Dedifferentiated amniotic fluid mesenchymal stem cell (primary cell): ENCODE measurements at regions not wholly inside any gene's neighbourhood (a gene's known extent, or its start where the extent isn't known, plus 50 kb on each side); places are given as distances from the start of the nearest gene placed in this dataset.

Source experiments
- DNase-seq: peaks from one replicate; pipeline ENCODE4 v3.0.0-alpha.2; 2016; ENCODE audit errors: extremely low spot score

- no peak for DNase-seq
These were observed 89.7 kb upstream of the RUNX1 start for GRCh38 chr21:35138665-35139381.

GRCh38 chr21:35136586-35137219 lies 87.6 kb upstream of the RUNX1 start:
- peak; percentile 42 for DNase-seq

GRCh38 chr21:35136106-35136505 lies 87.0 kb upstream of the RUNX1 start:
- DNase-seq: no peak

DNA sequence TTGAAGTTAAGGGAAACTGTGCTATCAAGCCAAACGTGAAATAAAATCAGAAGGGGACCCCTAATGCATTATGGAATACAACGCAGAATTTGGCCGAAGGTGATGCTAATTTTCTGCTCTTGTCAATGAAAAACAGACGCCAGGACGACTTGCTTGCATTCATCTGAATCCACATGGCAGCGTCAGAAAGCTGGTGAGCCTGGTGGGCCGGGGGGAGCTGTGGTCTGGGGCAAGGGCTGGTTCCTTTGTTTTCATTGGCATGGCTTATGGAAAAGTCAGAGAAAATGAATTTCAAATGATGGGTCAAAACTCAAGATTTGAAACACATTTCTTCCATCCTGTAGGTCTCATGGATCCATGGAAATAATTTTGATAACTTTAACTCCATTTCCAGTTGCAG lies 86.4 kb upstream of the RUNX1 start:
- no peak for DNase-seq

GRCh38 chr21:35134309-35134708 lies 85.2 kb upstream of the RUNX1 start:
- no peak for DNase-seq

DNA sequence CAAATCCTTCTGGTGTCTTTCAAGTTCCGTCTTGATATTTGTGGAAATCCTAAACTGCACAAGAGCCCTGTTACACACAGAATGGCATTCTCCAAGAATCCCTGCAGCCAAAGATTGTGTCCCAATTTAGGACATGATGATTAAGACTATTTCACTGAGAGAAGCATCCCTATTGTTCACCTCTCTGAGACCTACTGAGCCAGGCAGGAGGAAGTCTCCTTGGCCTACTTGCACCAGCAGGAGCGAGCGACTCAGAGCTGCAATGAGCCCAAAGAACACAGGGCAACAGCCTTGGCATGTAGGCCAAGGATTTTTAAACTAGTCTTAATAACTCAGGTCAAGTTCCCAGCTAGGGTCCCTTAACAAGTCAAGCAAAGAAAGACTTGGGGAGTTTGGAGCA lies 79.4 kb upstream of the RUNX1 start:
- no peak for DNase-seq

DNA sequence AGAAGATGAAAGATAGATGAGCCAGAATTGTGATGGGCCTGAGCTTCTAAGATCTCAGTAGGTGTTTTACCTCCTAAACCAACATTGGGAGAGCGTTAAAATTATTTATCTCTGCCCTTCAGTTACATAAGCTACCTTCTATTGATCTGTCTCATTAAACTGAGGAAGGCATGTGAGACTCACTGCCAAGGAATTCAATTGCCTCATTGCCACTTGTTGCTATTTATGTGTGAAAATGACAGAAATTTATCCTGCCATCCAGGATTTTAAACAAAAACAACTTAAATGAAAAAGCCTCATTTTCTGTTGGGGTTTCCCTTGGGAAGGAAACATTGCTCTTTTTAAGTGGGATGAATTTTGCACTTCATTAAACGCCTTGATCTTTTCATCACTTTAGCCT lies 78.7 kb upstream of the RUNX1 start:
- no peak for DNase-seq

- DNase-seq: no peak
These were observed 77.9 kb upstream of the RUNX1 start for GRCh38 chr21:35127026-35127425.

DNA sequence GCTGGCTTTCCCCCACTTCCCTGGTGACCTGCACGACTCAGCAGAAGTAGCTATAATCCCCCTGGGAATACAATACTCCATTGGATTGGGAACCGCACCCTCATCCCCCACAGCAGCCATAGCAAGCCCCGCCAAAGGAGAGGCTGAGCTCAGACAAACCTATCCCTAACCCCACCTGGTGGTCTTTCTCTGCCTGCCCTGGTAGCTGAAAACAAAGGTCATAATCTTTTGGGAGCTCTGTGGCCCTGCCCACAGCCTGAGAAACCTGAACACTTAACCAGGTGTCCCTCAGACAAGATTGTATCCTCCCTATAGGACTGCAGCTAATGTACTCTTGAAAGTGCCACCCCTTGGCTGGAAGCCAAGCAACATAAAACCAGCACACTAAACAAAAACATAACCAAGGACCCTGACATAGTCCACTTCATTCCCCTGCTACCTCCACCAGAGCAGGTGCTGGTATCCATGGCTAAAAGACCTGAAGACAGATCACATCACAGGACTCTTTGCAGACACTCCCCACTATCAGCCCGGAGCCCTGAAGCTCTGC lies 71.6 kb upstream of the RUNX1 start:
- DNase-seq: no peak

GRCh38 chr21:35119501-35120047 lies 70.5 kb upstream of the RUNX1 start:
- DNase-seq: no peak

DNA sequence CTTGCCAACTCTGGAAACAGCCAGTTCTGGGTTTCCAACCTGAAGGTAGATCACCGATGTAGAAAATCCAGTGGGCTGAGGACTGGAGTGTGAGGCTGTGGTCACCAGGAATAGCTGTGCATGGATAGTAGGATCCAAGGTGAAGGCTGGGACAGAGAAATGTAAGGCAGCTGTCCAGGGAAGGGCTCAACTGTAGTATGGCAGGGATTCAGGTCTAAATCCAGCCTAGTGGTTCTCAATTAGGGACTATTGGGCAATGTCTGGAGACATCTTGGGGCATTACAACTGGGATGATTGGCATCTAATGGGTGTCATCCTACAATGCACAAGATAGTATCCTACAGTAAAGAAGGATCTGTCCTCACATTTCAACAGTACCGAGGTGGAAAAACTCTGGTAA lies 67.7 kb upstream of the RUNX1 start:
- DNase-seq: no peak

DNA sequence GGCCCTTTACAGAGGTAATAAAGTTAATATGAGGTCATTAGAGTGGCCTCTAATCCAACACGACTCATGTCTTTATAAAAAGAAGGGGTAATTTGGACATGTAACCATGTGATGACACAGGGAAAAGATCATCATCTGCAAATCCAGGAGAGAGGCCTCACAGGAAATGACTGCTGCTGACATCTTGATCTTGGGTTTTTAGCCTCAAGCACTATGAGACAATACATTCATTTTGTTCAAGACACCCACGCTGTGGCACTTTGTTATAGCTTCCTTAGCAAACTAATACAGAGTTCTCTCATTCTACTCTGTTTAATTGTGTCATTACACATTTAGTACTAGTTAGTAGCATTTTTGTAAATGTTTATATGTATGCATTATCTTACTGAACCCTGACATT lies 64.0 kb upstream of the RUNX1 start:
- DNase-seq: no peak

GRCh38 chr21:35111321-35111930 lies 62.3 kb upstream of the RUNX1 start:
- no peak for DNase-seq

- no peak for DNase-seq
These were observed 59.8 kb upstream of the RUNX1 start for GRCh38 chr21:35108887-35109286.

GRCh38 chr21:35107520-35107919 lies 58.4 kb upstream of the RUNX1 start:
- no peak for DNase-seq

- DNase-seq: no peak
These were observed 57.2 kb upstream of the RUNX1 start for GRCh38 chr21:35106246-35106835.

GRCh38 chr21:35102488-35103371 lies 53.6 kb upstream of the RUNX1 start:
- DNase-seq: no peak

GRCh38 chr21:35100349-35100811 lies 51.3 kb upstream of the RUNX1 start:
- no peak for DNase-seq

DNA sequence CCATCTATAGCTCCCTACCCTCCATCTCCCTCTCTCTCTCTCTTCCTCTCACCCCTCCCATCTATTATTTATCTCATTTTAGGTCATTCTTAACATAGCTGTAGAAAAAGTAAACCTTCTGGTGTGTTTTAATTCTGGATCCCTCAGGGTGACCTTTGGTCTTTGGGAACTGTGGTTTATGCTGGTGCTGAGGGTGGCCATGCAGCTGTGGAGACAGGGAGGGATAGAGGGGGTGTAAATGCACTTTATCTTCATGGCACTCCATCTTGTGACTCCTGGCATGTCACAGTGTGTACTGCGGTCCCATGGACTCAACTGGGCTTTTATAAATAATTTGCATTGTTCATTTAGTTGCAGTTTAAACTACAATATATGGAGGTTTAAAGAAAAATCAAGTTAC lies 50.2 kb upstream of the RUNX1 start:
- no peak for DNase-seq
